HT-29 (cell line): ENCODE measurements at regions not wholly inside any gene's neighbourhood (a gene's known extent, or its start where the extent isn't known, plus 50 kb on each side); places are given as distances from the start of the nearest gene placed in this dataset.

Experiments
- DNase-seq: peaks from one replicate; pipeline ENCODE4 v3.0.0-alpha.2; 2015; ENCODE audit warnings: low spot score

DNA sequence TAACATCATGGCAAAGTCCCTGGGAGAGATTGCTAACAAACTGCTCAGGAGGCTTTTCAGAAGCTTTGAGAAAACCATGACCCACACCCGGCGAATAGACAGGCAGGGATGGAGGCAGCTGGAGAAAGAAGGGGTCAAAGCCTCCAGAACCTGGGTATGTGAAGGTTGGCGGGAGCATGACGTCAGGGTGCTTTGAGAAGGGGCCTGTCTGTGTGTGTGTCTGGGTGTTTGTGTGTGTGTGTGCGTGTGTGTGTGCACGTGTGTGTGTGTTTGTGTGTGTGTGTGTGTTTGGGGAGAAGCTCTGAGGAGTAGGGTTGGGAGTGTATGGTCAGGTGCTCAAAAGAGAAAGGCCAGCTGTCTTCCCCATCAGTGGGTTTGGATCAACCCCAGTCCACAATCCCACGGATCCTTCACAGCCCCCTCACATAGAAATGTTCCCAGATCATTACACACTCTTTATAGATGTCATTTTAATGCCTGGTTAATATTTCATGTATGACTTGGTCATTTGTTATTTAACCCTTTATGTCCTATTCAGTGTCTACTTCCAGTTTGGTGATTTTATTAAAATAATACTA lies 254.1 kb upstream of the SMIM21 start:
- DNase-seq = no peak

DNA sequence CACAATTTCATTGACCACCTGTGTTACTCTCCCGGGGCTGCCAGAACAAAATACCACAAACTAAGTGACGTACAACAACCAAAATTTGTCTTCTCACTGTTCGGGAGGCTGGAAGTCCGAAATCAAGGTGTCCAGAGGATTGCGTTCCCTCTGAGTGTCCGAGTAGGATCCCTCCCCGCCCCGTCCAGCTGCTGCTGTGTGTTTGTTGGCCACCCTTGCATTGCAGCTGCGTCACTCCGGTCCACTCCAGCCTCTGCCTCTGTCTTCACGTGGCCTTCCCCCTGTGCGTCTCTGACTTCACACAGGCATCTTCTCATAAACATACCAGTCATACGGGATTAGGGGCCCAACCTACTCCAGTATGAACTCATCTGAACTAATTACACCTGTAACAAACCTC lies 251.8 kb upstream of the SMIM21 start:
- no peak for DNase-seq

DNA sequence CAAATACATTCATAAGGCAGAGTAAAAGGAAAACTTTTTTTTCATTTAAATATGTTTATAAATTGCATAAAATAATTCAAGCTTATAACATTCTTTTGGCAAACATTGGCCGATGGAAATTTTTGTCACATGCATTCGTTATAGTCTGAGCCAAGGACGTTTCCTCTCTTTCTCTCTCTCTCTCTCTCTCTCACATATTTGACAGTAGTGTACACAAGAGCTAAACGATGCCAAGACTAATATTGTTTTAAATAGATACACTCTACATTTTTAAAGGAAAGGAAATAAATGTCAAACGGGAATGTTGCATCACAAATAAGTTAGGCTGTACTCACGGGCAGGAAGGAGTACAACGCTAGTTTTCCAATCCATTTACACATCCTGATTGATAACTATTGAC lies 251.1 kb upstream of the SMIM21 start:
- DNase-seq = no peak

DNA sequence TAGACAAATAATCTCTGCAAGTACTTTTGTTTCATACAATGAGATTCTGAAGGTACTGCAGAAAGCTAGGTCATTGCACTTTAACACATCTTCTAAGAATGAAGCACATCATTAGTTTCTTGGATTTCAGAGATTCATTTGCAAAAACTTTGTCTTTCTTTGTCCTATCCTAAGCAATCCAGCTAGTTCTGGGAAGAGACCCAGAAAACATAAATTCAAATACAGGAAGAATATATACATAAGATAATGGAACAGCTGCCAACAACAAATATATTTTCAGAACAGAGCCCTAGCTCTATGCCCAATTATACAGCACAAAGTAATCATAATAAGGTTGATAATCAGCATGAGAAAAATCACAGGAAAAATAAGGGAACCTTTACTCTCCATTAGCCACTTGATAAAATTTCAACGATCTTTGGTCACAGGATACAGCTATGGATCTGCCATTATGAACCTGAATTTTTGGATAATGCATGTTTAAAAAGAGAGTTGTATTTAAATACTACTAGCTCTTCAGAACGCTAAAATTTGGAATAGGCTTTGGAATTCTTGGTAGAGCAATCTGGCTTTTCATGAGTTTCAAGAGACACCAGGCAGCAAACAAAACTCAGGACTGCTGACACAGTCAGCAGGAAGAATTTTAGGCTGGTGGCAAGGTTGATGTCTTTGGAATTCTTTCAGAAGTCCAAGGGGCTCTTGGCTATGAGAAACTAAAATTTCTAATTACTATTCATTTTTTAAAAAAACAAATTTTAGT lies 250.4 kb upstream of the SMIM21 start:
- no peak for DNase-seq

DNA sequence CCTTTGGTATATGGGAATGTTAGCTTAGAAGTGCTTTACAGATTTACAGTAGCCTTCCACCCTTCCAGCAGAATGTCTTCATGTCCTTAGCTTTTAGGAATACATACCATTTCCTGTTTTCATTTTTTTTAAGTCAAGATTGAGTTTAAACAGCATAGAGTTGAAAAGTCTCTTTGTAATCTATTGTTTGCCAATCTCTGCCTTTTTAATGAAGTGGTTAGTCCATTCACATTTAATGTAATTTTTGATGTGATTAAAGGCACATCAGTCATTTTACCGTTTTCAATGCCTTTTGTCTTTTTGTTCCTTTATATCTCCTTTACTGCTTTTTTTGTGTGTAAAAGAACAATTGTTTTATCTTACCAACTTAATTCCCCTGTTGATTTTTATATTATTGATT lies 233.4 kb upstream of the SMIM21 start:
- DNase-seq = no peak

DNA sequence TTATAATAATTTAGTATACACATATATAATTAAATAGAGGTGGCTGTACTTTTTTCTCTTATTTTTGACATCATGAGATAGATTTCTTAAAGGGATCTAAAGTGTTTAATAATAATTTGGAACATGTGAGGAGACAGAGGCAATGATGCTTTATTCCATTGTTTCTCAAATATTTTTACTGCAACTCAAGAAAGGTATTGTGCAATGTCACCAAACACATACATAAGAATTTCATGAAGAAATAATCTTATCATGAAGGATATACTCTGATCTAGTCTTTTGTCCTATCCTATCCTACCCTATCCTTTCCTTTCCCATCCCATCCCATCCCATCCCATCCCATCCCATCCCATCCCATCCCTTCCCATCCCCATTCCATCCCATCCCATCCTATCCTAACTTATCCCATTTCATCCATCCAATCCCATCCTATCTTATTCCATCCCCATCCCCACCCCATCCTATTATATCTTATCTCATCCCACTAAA lies 232.1 kb upstream of the SMIM21 start:
- no peak for DNase-seq

DNA sequence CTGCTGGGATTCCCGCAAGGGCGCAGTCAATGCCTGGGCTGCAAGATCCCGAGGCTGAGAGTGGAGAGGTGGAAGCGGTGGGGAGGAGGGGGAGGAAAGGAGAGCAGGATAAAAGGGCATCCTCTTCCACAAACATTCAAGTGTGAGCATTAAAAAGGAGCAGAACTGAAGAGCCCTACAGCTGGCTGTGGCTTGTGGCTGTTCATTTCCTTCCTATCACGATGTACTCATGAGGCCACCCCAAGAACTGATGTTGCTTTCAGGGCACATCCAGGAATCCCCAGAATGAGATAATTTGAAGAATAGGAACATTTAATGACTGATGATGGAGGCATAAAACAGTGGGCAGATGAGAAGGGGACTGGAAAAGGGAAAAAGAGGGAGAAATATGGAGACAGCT lies 230.8 kb upstream of the SMIM21 start:
- no peak for DNase-seq

DNA sequence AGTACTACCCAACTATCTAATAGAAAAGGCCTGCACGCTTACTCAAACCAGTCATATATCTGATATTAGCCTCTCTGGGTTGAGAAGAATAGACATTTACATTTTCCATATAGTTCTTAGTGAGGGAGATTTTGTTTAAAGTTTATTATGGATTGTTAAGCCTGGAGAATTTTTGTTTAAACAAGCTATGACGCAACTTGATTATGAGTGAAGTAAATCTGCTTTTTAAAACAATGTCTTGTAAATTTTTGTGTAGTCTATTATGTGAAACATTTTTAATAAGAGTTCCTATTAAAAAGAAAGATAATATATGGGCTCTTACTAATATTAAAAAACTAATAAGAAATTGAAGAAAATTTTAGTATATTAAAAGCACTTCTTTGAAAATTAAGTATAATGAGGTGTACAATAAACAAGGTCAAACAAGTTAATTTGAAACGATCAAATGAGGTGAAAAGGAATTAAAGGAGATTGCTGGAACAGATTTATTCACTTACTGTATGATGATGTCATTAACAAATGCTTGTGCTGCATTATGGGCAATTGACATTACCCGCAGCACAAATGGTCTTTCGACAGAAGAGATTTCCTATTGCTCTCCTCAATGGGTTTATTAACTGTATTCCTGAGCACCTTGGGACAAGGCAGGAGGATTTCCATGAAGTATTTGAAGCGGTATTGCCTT lies 229.2 kb upstream of the SMIM21 start:
- no peak for DNase-seq

DNA sequence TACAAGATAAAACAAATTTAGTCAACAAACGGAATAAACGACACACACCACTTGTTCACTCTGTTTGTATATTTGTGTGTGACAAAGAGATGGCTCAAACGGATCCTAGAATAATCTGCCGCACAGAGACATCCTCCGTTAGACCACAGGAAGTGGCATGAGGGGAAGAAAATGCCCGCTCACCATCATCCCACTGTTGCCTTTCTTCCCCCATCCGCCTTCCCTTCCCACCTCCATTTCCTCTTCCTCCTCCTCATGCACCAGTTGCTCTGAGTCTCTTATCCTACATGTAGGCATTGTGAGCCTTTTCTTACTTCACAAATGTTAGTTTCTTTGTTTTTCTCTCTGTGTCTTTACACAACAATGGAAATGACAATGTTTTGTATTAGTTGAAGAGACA lies 228.5 kb upstream of the SMIM21 start:
- DNase-seq = no peak

DNA sequence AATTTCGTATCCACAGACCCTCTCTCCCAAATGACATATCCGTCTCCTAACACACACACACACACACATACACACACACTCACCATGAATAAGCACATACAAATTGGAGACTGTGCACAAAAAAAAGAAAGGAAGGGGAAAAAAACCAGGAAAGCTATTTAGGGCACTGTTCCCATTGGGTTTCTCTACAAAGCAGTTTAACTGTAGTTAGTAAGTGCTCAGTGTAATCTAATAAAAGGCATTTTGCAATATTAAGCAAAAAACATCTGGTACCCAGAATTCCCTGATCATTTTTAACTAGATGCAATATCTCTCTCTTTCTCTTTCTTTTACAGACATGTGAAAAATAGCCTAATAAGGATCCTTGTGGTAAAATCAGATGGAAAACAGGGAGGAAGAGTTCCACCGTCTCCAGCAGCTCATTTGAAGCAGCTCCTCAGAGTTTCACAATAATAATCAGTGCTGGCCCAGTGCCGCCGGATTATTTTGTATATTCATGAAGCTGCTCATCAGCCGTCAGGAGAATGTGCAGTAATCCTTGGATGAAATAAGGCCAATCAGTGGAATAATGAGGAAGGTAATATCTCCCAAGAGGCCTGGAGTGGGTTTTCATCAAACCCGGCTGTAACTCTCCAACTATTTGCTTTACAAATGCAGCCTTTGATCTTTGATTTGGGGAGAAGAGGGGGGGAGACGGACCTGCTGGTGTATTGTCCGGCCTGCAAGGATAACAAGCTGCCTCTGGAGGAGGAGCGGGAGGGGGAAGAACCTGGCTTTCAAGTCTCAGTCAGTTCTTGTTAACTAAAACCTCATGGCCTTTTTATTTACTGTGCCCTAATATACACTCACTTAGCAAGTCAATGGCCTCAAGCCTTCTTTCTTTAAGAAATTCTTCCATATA lies 227.6 kb upstream of the SMIM21 start:
- no peak for DNase-seq

DNA sequence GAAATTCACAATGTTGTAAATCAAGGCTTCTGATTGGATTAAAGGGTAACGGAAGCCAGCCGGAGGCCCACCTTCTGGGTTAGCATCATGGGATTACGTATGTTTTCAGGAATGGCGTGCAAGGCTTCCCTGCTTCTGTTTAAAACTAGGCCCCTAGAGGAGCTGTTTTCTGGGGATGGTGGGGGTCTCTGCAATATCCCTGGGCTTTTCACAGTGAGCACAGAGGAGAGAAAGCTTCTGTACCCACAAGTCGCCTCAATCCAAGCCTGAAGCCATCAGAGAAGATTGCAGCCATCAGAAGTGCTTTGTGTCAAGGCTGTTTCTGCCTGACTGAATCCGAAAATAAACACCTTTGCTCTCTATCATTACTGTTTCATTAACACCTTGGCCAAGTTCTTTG lies 226.9 kb upstream of the SMIM21 start:
- DNase-seq = no peak

DNA sequence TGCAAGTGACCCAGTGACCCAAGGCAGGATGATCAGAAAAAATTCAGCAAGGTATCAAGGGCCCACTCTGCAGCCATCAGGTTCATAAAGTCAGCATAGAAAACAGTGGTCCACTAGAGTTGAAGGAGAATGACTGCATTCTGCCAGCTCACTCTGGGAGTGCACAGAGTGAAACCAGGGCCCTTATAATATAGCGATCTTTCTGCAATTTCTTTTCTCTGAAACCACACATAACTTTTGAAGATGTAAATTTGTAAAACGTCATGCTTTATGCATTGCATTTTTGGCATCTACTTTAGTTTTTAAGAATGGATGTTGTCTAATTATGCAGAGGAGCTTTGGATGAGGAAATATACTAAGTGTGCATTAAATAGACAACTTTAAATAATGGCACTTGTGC lies 225.0 kb upstream of the SMIM21 start:
- DNase-seq = no peak

DNA sequence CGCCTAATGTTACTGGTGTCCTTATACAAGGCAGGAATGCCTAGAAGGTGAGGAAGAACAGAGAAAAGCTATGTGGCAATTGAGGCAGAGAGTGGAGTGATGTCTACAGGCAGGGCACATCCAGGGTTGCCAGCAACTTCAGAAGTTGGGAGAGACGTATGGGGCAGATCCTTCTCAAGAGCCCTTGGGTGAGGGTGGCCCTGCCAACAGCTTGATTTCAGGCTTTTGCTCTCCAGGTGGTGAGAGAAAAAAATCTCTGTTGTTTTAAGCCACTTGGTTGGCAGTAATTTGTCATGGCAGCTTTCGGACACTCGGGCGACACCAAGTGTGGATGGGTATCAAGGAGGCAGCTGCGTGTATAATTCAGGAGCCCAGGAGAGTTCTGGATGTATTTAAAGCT lies 217.4 kb upstream of the SMIM21 start:
- DNase-seq = no peak

DNA sequence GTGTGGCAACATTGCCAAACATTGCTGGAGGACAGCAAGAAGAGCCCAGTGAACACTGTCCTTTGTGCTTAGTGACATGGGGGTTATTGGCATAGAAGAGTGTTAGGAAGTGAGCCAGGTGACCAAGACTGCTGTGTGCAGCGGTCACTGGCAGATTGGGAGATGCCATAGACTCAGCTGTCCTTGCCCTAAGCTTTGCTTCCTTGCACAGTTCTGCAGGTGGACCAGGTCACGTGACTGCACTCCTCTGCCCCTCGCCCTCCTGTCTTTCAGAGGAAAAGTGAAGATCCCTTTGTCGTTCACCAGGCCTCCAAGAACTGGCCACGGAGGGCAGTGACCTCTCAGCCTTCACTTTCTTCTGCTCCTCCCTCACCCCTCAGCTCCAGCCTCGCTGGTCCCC lies 215.6 kb upstream of the SMIM21 start:
- no peak for DNase-seq

DNA sequence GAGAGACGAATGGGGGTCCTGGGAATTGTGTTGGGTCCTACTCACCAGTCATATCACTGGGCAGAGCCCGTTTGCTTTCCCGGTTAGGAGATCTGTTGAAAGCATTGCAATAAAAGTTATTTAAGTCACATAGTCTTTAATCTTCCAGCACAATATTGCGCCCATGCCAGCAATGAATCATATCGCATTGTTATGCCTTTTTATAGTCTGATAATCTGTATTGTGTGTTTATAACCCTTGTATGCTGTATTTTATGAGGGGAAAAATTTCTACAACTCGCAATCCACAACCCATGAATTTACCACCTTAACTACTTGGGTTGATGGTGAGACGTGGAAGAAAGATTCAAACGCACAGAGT lies 211.9 kb upstream of the SMIM21 start:
- DNase-seq = no peak

DNA sequence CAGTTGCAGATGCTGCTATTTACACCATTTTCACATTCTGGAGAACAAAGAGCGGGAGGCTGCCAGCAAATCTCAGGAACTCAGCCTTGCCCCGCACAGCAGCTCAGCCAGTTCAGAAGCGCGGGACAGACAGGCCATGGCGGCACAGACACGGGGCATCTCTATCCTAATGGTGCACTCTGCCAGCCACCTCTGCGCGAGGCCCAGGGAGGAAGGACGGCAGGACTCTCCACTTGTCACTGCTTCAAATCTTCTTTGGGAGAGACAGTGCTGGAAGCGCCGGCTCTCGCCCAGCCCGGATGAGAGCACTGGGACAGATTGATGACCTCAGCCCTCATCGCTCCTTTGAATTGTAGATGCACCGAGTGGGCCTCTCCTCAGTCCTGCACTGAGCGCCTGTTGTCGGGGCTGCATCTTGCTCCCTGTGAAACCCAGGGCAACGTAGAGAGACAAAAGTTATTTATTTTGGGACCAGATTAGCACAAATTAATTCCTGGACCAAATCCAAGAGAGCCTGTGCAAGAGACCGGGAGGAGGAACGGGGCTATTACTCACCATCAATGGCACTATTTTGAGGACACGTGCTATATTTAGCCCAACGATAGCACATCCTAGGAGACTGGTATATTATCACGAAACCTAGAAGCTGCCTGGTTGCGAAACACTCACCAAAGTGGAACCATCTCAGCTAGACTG lies 211.4 kb upstream of the SMIM21 start:
- no peak for DNase-seq

DNA sequence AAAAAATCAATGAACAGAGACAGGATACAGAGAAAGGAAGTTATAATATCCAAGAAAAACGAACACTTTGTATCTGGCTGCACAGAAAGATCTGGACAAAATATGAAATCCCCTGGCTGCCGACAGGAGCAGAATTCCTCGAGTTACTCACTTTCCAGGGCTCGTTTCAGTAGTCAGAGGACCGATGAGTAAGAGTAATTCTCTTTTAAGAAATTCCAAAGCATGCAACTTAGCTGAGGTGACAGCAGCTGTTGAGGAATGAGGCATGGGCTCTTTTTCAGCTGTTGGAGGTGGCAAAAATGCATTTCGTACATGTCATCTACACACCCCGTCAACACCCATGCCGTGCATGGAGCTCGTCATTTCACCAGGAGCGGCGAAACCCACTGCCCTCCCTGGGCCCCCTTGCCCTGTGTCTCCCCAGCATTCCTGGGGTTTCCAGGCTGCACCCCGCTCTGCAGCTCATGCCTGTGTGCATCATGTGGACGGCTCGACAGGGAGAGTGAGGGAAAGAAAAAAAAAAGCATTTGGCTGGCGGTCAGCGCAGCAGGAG lies 210.8 kb upstream of the SMIM21 start:
- DNase-seq = no peak

DNA sequence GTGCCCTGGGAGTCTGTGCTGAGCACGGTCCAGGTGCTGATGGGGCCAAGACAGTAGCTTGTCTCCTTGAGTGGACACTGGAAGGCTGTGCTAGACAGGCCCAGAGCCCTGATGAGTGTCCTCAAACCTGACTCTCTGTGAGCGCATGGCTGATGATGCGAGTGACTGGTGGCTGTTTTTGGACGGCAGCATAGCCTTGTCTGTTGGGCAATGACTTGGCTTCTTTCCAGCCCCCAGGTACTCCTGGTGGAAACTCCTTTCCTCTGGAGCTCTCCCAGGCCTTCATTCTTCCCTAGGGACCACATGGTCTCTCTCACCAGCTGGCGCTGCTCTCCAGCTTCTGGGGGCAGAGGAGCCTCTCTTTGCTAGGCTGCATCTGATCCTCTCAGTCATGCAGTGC lies 207.6 kb upstream of the SMIM21 start:
- DNase-seq = no peak

DNA sequence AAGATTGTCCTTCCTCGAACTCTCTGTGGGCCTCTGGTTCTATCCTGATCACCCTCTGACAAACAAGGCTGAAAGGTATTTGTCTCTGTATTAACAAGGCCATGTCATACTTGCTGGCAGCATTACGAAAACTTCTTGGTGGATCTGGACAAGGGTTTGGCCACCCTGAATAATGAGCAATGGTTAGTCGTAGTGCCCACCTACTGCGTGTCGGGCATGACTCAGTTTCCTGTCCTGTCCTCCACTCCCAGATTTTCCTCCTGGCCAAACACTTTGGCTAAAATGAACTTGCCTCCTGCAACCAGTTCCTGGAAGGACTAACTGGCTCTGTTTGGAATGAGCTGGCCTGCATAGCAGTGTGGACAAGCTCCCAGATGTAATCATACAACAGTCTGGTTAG lies 198.5 kb upstream of the SMIM21 start:
- DNase-seq = no peak

DNA sequence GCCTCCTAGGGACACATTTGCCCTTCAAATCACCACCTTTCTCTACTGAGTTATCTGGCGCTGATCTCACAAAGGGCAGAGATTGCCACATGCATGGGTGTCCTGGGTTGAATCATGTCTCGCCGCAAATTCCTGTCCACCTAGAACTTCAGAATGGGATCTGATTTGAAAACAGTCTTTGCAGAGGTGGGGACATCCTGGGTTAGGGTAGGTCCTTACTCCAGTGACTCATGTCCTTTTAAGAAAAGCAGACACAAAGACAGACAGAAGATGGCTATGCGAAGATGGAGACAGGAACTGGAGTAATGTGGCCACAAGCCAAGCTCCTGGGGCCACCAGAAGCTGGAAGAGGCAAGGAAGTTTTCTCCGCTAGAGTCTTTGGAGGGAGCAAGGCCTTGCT lies 197.4 kb upstream of the SMIM21 start:
- DNase-seq = no peak

DNA sequence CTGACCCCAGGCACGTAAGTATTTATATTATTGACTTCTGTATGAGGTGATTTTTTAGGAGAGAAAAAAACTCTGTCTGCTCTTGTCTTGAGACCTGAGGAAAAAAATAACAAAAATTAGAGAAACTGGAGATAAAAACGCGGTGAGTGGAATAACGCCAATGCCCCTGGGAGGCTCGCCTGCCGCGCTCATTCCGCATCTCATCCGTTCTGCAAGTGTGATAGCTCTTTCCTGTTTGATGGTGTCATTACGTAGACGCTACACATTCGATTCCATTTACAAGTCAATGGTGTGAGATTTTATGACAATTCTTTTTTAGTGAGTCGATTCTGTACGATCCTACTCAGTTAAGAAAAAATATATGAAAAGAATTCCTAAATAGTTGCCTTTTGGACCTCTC lies 194.3 kb upstream of the SMIM21 start:
- DNase-seq = no peak
